ENCODE measurements at regions not wholly inside any gene's neighbourhood (a gene's known extent, or its start where the extent isn't known, plus 50 kb on each side); places are given as distances from the start of the nearest gene placed in this dataset.
A peak's percentile ranks its signal among the peaks of the same experiment; 100 is the strongest.

DNA sequence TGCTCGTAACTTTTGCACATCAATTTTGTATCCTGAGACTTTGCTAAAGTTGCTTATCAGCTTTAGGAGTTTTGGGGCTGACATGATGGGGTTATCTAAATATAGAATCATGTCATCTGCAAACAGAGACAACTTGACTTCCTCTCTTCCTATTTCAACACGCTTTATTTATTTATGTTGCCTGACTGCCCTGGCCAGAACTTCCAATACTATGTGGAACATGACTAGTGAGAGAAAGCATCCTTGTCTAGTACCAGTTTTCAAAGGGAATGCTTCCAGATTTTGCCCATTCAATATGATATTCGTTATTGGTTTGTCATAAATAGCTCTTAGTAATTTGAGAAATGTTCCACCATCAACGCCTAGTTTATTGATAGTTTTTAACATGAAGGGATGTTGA lies 65.4 kb upstream of the CDH12 start:
- no peak overlapping the region for H3K4me2 ChIP-seq (ENCODE audit: extremely low read depth, insufficient read depth, low read length)
- TF ChIP-seq EZH2 (IDR thresholded peaks at IDR 0.05; ENCODE audit: low read length, missing control alignments) (no peak), CTCF (conservative IDR thresholded peaks at IDR 0.05 in 1 of 2, IDR thresholded peaks at IDR 0.05 in 1 of 2; ENCODE audit: low read depth in 1 of 2, low read length in 2 of 2) (no peak)
- no peak overlapping the region for H3K4me3 ChIP-seq (replicated peaks in 1 of 4; ENCODE audit: control extremely low read depth in 1 of 4, insufficient read depth in 1 of 4, low read depth in 3 of 4, low read length in 4 of 4)
- H3K4me1 ChIP-seq (ENCODE audit: control insufficient read depth, extremely low read depth, insufficient read depth, low read length): no peaks in the 10 kb centered on the region
- no peaks in the 10 kb centered on the region for H3K79me2 ChIP-seq (ENCODE audit: control insufficient read depth, insufficient read depth, low read length)
- no peak overlapping the region for H2AFZ ChIP-seq (ENCODE audit: low read length)
- no peaks in the 10 kb centered on the region for H3K9me3 ChIP-seq (ENCODE audit: control insufficient read depth, insufficient read depth, low read depth, low read length)
- no peak overlapping the region for H3K9ac ChIP-seq (ENCODE audit: insufficient read depth, low read length)
- no peaks in the 10 kb centered on the region for H4K20me1 ChIP-seq (ENCODE audit: control insufficient read depth, extremely low read depth, insufficient read depth, low read length)
- H3K27ac ChIP-seq (ENCODE audit: insufficient read depth, low read length): no peak overlapping the region
- peak in 1 of 2 donors; percentile 36 for DNase-seq (ENCODE audit: low read depth in 2 of 2)
- H3K27me3 ChIP-seq (ENCODE audit: control insufficient read depth, insufficient read depth, low read length): no peaks in the 10 kb centered on the region
- no peaks in the 10 kb centered on the region for H3K36me3 ChIP-seq (ENCODE audit: control insufficient read depth, insufficient read depth, low read length)

DNA sequence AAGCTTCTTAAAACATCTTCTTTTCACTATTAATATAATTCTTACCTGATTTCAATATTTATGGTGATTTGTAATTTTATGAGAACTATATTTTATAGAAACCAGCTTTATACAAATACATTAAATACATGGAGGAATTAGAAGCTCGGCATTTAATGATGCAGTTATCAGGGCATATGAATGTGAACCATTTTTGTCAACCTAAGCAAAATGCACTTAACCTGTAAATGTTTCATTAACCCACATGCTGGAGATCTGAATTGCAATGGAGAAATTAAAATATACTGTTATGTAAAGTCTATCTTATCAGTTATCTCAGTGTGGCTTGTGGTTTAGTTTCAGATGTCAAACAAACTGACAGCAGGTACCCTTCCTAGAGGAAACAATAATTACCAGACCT lies 63.2 kb upstream of the CDH12 start:
- no peaks in the 10 kb centered on the region for H4K20me1 ChIP-seq (ENCODE audit: control insufficient read depth, extremely low read depth, insufficient read depth, low read length)
- H3K4me2 ChIP-seq (ENCODE audit: extremely low read depth, insufficient read depth, low read length): no peak overlapping the region
- TF ChIP-seq CTCF (conservative IDR thresholded peaks at IDR 0.05 in 1 of 2, IDR thresholded peaks at IDR 0.05 in 1 of 2; ENCODE audit: low read depth in 1 of 2, low read length in 2 of 2) (no peak), EZH2 (IDR thresholded peaks at IDR 0.05; ENCODE audit: low read length, missing control alignments) (no peak)
- no peaks in the 10 kb centered on the region for H3K36me3 ChIP-seq (ENCODE audit: control insufficient read depth, insufficient read depth, low read length)
- no peaks in the 10 kb centered on the region for H3K79me2 ChIP-seq (ENCODE audit: control insufficient read depth, insufficient read depth, low read length)
- DNase-seq (ENCODE audit: low read depth in 2 of 2): no peak
- H3K27ac ChIP-seq (ENCODE audit: insufficient read depth, low read length): no peak overlapping the region
- no peaks in the 10 kb centered on the region for H3K9me3 ChIP-seq (ENCODE audit: control insufficient read depth, insufficient read depth, low read depth, low read length)
- H3K27me3 ChIP-seq (ENCODE audit: control insufficient read depth, insufficient read depth, low read length): no peaks in the 10 kb centered on the region
- H3K4me3 ChIP-seq (replicated peaks in 1 of 4; ENCODE audit: control extremely low read depth in 1 of 4, insufficient read depth in 1 of 4, low read depth in 3 of 4, low read length in 4 of 4): no peak overlapping the region
- no peak overlapping the region for H2AFZ ChIP-seq (ENCODE audit: low read length)
- no peak overlapping the region for H3K9ac ChIP-seq (ENCODE audit: insufficient read depth, low read length)
- H3K4me1 ChIP-seq (ENCODE audit: control insufficient read depth, extremely low read depth, insufficient read depth, low read length): no peaks in the 10 kb centered on the region

- no peaks in the 10 kb centered on the region for H3K79me2 ChIP-seq (ENCODE audit: control insufficient read depth, insufficient read depth, low read length)
Measured at GRCh38 chr5:22911019-22911418, 57.9 kb upstream of the CDH12 start.

More at GRCh38 chr5:22911019-22911418, 57.9 kb upstream of the CDH12 start:
- DNase-seq (ENCODE audit: low read depth in 2 of 2): no peak
- Histone ChIP-seq H3K4me3 (replicated peaks in 1 of 4; ENCODE audit: control extremely low read depth in 1 of 4, insufficient read depth in 1 of 4, low read depth in 3 of 4, low read length in 4 of 4) (no peak overlapping the region), H3K9ac (ENCODE audit: insufficient read depth, low read length) (no peak overlapping the region), H4K20me1 (ENCODE audit: control insufficient read depth, extremely low read depth, insufficient read depth, low read length) (no peaks in the 10 kb centered on the region), H3K4me2 (ENCODE audit: extremely low read depth, insufficient read depth, low read length) (no peak overlapping the region), H3K4me1 (ENCODE audit: control insufficient read depth, extremely low read depth, insufficient read depth, low read length) (no peaks in the 10 kb centered on the region), H2AFZ (ENCODE audit: low read length) (no peak overlapping the region), H3K9me3 (ENCODE audit: control insufficient read depth, insufficient read depth, low read depth, low read length) (no peaks in the 10 kb centered on the region), H3K27ac (ENCODE audit: insufficient read depth, low read length) (no peak overlapping the region), H3K27me3 (ENCODE audit: control insufficient read depth, insufficient read depth, low read length) (no peaks in the 10 kb centered on the region), H3K36me3 (ENCODE audit: control insufficient read depth, insufficient read depth, low read length) (no peaks in the 10 kb centered on the region)
- TF ChIP-seq EZH2 (IDR thresholded peaks at IDR 0.05; ENCODE audit: low read length, missing control alignments) (no peak), CTCF (conservative IDR thresholded peaks at IDR 0.05 in 1 of 2, IDR thresholded peaks at IDR 0.05 in 1 of 2; ENCODE audit: low read depth in 1 of 2, low read length in 2 of 2) (no peak)

All from fibroblast of lung (primary cell).